ENCODE measurements at regions not wholly inside any gene's neighbourhood (a gene's known extent, or its start where the extent isn't known, plus 50 kb on each side); places are given as distances from the start of the nearest gene placed in this dataset.
A peak's percentile ranks its signal among the peaks of the same experiment; 100 is the strongest.

DNA sequence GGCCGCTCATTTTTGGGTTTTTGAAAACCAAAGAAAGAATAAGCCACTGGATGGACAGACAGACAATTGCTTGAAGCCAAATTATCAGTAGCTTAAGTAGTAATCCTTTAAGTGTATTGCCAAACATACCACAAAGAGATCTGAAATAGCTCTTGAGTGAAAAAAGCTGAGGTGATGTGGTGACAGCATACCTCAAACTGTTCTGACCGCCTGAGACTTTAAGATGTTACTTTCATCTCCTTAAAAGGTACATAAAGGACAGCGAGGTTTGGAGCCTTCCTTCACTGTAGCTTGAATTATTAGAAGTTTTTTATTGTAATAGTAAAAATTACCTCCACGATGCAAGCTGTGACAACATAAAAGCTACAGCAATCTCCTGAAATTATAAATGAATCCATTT, 271.5 kb upstream of the FAM241A start:
- no peak for ATAC-seq
- intact Hi-C loops (cut with DNase I): no loop called here

GRCh38 chr4:111879539-111879938, 265.7 kb upstream of the FAM241A start:
- DNase-seq (no peak), ATAC-seq (no peak)
- intact Hi-C loops (cut with DNase I): no loop called here

More for the DNA sequence above, 271.5 kb upstream of the FAM241A start:
- DNase-seq: no peak

- no peak for DNase-seq
- intact Hi-C loops (cut with DNase I): no loop called here
- no peak for ATAC-seq
Observed at GRCh38 chr4:111880116-111880515, 265.1 kb upstream of the FAM241A start.

DNA sequence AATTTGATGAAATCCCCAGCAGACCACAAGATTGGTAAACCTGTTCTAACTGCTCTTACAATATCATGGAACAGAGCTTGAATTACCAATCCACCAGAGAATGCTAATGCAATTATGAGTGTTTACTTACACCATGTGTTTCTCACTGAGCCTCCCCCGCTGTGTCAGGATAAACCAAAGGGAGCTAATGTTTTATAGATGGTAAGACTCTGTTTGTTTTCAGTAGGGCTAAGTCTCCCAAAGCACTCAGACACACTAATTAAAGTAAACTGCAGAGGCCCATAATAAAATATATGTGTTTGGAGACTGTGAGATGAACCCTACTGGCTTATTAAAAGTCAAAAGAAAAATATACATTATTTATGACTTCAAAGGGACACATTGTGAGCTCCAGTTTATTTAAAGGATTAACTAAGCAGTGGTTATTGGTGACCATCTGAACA, 261.7 kb upstream of the FAM241A start:
- ATAC-seq: no peak
- intact Hi-C loops (cut with DNase I): no loop called here
- DNase-seq: no peak

DNA sequence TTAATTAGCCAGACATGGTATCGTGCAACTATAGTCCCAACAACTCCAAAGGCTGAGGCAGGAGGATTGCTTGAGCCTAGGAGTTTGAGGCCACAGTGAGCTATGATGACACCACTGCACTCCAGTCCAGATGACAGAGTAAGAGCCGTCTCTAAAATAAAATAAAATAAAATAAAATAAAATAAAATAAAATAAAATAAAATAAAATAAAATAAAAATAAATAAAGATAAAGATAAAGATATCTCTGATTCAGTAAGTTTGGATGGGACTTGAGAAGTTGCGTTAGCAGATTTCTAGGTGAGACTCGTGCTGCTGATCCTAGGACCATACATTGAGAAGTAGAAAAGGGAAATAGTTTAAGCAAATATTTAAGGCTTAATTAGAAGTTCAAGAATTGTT, 254.8 kb upstream of the FAM241A start:
- DNase-seq (no peak), ATAC-seq (no peak)
- intact Hi-C loops (cut with DNase I): no loop called here

DNA sequence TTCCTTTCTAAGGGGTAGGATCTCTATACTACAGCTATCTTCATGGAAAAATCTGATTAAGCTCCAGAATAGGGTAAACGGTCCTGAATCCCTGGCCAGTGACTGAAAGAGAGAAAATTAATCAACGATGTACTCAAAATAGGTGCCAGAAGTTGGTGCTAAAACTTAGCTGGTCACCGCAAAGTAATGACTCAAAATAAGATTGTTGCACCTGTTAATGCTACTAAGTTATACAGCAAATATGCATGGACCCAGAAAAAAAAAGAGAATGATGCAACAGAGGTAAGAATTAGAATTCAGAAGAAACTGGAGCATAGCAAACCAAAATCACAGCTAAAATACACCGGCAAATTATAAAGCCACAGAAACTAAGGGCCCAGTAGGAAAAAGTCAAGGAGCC, 239.7 kb upstream of the FAM241A start:
- intact Hi-C loops (cut with DNase I): no loop called here
- DNase-seq: no peak
- no peak for ATAC-seq

DNA sequence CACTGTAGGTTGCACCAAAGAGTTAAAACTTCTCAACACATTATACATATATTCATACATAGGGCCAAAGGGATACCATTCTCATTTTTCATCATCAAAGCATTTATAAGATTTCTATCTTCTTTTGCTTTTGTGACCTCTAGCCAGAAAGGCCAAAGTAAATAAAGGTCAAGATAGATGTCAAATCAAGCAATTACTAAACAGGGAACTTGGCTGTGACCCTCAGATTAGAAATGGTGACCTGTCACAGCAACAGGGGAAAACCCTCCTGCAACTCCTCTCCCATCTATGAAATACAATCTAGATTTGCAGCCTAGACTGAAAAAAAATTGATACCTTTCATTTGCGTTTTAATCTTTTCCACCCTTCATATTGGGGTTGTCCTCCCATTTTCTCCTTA, 225.6 kb upstream of the FAM241A start:
- DNase-seq (no peak), ATAC-seq (no peak)
- intact Hi-C loops (cut with DNase I): no loop called here

GRCh38 chr4:111921714-111922113, 223.5 kb upstream of the FAM241A start:
- intact Hi-C loops (cut with DNase I): no loop called here
- ATAC-seq (no peak), DNase-seq (no peak)

- no peak for ATAC-seq
- intact Hi-C loops (cut with DNase I): no loop called here
- no peak for DNase-seq
Observed at GRCh38 chr4:111923786-111924185, 221.5 kb upstream of the FAM241A start.

DNA sequence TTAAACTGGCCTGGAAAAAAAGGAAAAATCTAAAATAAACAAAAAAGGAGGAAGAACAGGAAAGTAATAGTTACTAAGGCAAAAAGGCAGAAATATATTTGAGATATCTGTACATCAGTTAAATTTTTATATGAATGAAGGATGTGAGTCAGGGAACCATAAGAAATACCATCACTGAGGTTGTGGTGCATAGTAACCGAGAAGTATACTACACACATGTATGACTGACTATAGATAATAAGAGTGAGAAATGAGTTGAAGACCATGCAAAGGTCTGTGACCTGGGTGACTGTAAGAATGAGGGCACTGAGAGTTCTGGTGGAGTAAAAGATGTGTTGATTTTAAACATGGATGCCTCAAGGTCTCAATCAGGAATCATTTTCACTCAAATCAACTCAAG, 220.6 kb upstream of the FAM241A start:
- DNase-seq (no peak), ATAC-seq (no peak)
- intact Hi-C loops (cut with DNase I): no loop called here

GRCh38 chr4:111930659-111931058, 214.6 kb upstream of the FAM241A start:
- ATAC-seq (no peak), DNase-seq (no peak)
- intact Hi-C loops (cut with DNase I): no loop called here

DNA sequence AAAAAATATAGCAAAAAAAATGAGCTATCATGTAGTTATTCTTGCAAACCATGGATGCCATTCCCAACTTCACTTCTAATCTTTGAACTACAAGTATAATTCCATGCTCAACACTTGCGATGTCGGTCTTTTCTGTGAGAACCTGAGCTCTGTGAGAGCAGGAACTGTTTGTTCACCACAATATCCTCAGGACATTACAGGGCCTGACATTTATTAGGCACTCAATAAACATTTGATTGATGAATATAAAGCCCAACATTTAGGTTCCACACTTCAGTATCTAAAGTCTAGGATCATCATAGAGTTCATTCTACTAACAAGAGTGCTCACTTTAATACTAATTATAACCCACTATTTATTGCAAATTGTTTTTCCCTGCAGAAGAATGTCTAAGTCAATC, 211.6 kb upstream of the FAM241A start:
- intact Hi-C loops (cut with DNase I): no loop called here
- DNase-seq: no peak
- ATAC-seq: no peak

GRCh38 chr4:111934314-111934713, 210.9 kb upstream of the FAM241A start:
- DNase-seq (no peak), ATAC-seq (no peak)
- intact Hi-C loops (cut with DNase I): no loop called here

- intact Hi-C loops (cut with DNase I): no loop called here
- ATAC-seq: no peak
- DNase-seq: no peak
Observed at GRCh38 chr4:111937368-111937767, 207.9 kb upstream of the FAM241A start.

GRCh38 chr4:111941957-111942356, 203.3 kb upstream of the FAM241A start:
- ATAC-seq (no peak), DNase-seq (no peak)
- intact Hi-C loops (cut with DNase I): no loop called here

DNA sequence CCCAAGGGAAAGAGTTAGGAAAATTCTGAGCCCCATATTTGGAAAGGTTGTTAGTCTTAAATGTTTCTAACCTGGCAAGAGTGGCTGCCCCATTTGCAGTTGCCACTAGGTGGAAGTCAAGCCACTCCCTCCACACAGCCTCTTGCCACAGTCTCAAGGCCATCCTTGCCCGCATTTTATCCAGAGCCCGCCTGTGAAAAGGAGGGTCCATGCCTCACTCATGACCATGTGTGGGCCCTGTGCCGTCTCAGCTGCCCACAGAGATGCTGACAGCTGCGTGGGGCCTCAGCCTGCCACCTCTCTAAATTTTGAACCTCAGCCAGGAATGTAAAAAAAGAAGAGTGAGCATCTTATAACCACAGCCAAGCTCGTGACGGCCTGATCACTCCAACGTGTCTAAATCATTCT, 201.5 kb upstream of the FAM241A start:
- ATAC-seq: peak; percentile 53 to 81
- DNase-seq: peak; percentile 25
- intact Hi-C loops (cut with DNase I): no loop called here

- DNase-seq: no peak
- intact Hi-C loops (cut with DNase I): no loop called here
- ATAC-seq: no peak
Observed at GRCh38 chr4:111945014-111945413, 200.2 kb upstream of the FAM241A start.

GRCh38 chr4:111946800-111947199, 198.5 kb upstream of the FAM241A start:
- intact Hi-C loops (cut with DNase I): no loop called here
- ATAC-seq: no peak
- no peak for DNase-seq

DNA sequence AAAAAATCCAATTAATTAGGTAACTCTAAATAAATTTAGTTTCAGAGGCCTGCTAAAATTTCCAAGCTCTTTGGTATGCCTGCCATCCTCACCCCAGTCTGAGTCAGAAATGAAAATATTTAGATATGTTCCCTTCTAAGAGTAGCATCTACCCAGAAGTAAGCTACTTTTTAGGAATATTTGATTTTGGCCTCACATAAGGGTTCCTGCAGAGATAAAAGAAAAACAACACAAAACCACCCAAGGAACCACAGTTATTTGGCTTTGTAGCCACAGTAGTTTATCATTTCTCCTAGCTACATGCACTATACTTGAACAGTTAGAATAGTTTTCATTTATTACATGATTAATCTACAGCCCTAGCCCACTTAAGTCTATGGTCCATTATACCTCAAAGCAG, 192.6 kb upstream of the FAM241A start:
- intact Hi-C loops (cut with DNase I): no loop called here
- ATAC-seq: no peak
- DNase-seq: no peak

GRCh38 chr4:111954550-111954949, 190.7 kb upstream of the FAM241A start:
- intact Hi-C loops (cut with DNase I): no loop called here
- DNase-seq (no peak), ATAC-seq (no peak)

- DNase-seq (no peak), ATAC-seq (no peak)
Observed at GRCh38 chr4:111955001-111955400, 190.3 kb upstream of the FAM241A start.

GRCh38 chr4:111957116-111957515, 188.1 kb upstream of the FAM241A start:
- intact Hi-C loops (cut with DNase I): no loop called here

More at GRCh38 chr4:111955001-111955400, 190.3 kb upstream of the FAM241A start:
- intact Hi-C loops (cut with DNase I): no loop called here

More at GRCh38 chr4:111957116-111957515, 188.1 kb upstream of the FAM241A start:
- DNase-seq (no peak), ATAC-seq (no peak)

Measured in left cardiac atrium (tissue), 4 donors.